CD4-positive, alpha-beta memory T cell (primary cell): ENCODE measurements at regions not wholly inside any gene's neighbourhood (a gene's known extent, or its start where the extent isn't known, plus 50 kb on each side); places are given as distances from the start of the nearest gene placed in this dataset.
"Not testable (repeated sequence)": the region's sequence is repeated elsewhere in the genome, so short reads cannot be mapped to it uniquely, and the experiment has no call there.

ENCODE experiments used
- CTCF ChIA-PET: fragments of 350-600 bp; sonication (Branson Sonifier 250); formaldehyde crosslinking; loops from one replicate; lab custom pipeline; 2021; ENCODE audit warnings: inconsistent platforms; ENCODE audit not compliant: partially characterized antibody; lab: Charles Lee
- POLR2A ChIA-PET: fragments of 350-600 bp; sonication (Branson Sonifier 250); formaldehyde crosslinking; loops from one replicate; lab custom pipeline; 2021; ENCODE audit not compliant: partially characterized antibody; lab: Charles Lee
- DNase-seq, 5 donors: peaks; one replicate each; pipeline versions ENCODE4 v3.0.0 to v3.0.0-alpha.2; 2020 to 2022; ENCODE audit warnings: mixed read lengths in 1 of 5
- H3K27ac ChIP-seq: one replicate; pipeline ENCODE4 v1.7.0; 2013; ENCODE audit warnings: low read depth, low read length
- H3K27me3 ChIP-seq: 2 replicates; pipeline ENCODE4 v1.7.0; 2013; ENCODE audit warnings: mild to moderate bottlenecking, low read length, moderate library complexity; ENCODE audit not compliant: insufficient read depth
- H3K36me3 ChIP-seq: 2 replicates; pipeline ENCODE4 v1.7.0; 2013; ENCODE audit warnings: mild to moderate bottlenecking, low read length, moderate library complexity; ENCODE audit not compliant: insufficient read depth
- H3K4me1 ChIP-seq: 2 replicates; pipeline ENCODE4 v1.7.0; 2013; ENCODE audit warnings: mild to moderate bottlenecking, low read length, moderate library complexity; ENCODE audit not compliant: insufficient read depth
- H3K4me3 ChIP-seq, 2 donors: one replicate each; pipeline ENCODE4 v1.7.0; 2013; ENCODE audit warnings: low read length in 2 of 2, mild to moderate bottlenecking in 1 of 2
- H3K9me3 ChIP-seq, 2 donors: one replicate each; pipeline ENCODE4 v1.7.0; 2013; ENCODE audit warnings: low read length in 2 of 2, control low read depth in 1 of 2; ENCODE audit not compliant: control insufficient read depth in 1 of 2
- H3K27ac Mint-ChIP-seq, 7 donors: one replicate each; pipeline ENCODE4 v1.8.0; 2020 to 2021; ENCODE audit warnings: mixed read lengths in 7 of 7, mild to moderate bottlenecking in 6 of 7, inconsistent platforms in 3 of 7, moderate library complexity in 3 of 7
- H3K27me3 Mint-ChIP-seq, 2 donors: one replicate each; pipeline ENCODE4 v1.8.0; 2020 to 2021; ENCODE audit warnings: mixed read lengths in 2 of 2
- H3K36me3 Mint-ChIP-seq, 2 donors: one replicate each; pipeline ENCODE4 v1.8.0; 2020 to 2021; ENCODE audit warnings: mixed read lengths in 2 of 2, inconsistent platforms in 1 of 2, mild to moderate bottlenecking in 1 of 2
- H3K4me1 Mint-ChIP-seq, 4 donors: one replicate each; pipeline ENCODE4 v1.8.0; 2020 to 2021; ENCODE audit warnings: mixed read lengths in 4 of 4, mild to moderate bottlenecking in 1 of 4
- H3K4me3 Mint-ChIP-seq, 8 donors: one replicate each; pipeline ENCODE4 v1.8.0; 2020 to 2021; ENCODE audit warnings: mixed read lengths in 8 of 8, mild to moderate bottlenecking in 7 of 8, moderate library complexity in 6 of 8, inconsistent platforms in 3 of 8
- H3K9me3 Mint-ChIP-seq, 8 donors: one replicate each; pipeline ENCODE4 v1.8.0; 2020 to 2021; ENCODE audit warnings: mixed read lengths in 8 of 8, mild to moderate bottlenecking in 5 of 8, inconsistent platforms in 3 of 8, moderate library complexity in 1 of 8
- intact Hi-C: fragments of 100-400 bp; cut with micrococcal nuclease; formaldehyde crosslinking; loops from one replicate; pipeline ENCODE4 v1.15.1; 2023

GRCh38 chrX:87465757-87466156 is 51.8 kb upstream of the KLHL4 start:
- CTCF ChIA-PET, POLR2A ChIA-PET, intact Hi-C loops: not testable (repeated sequence)

More at GRCh38 chrX:87465757-87466156, 51.8 kb upstream of the KLHL4 start:
- not testable (repeated sequence) for H3K4me3 Mint-ChIP-seq, H3K9me3 Mint-ChIP-seq, H3K36me3 ChIP-seq, H3K9me3 ChIP-seq, H3K27ac Mint-ChIP-seq, H3K4me1 Mint-ChIP-seq, H3K27me3 Mint-ChIP-seq, H3K27me3 ChIP-seq, H3K4me3 ChIP-seq, DNase-seq, H3K27ac ChIP-seq, H3K4me1 ChIP-seq, H3K36me3 Mint-ChIP-seq
